K562 (cell line): ENCODE measurements at regions not wholly inside any gene's neighbourhood (a gene's known extent, or its start where the extent isn't known, plus 50 kb on each side); places are given as distances from the start of the nearest gene placed in this dataset.
"Not testable (repeated sequence)": the region's sequence is repeated elsewhere in the genome, so short reads cannot be mapped to it uniquely, and the experiment has no call there.

Experiments
- ATAC-seq: fragments of 200-7000 bp; cut with Tn5 transposase; 3 replicates; pipeline ENCODE4 v1.9.1; 2020; ENCODE audit warnings: moderate library complexity
- BruUV-seq: library from RNA; stranded (reverse); fragments of 400-500 nt; replicated peaks from 2 replicates; lab custom pipeline; 2021; lab: Mats Ljungman, UMichigan
- CTCF ChIA-PET: fragments of 300-600 bp; formaldehyde crosslinking; extraction: SDS; loops from one replicate; lab custom pipeline; 2021; ENCODE audit warnings: low intra/inter-chr PET ratio; lab: Yijun Ruan, JAX
- POLR2A ChIA-PET: fragments of 300-600, 350-650 bp; sonication (Branson Sonifier 250); formaldehyde crosslinking; extraction: SDS; loops from one replicate; lab custom pipeline; 2021; ENCODE audit warnings: antibody characterized with exemption, inconsistent platforms; lab: Yijun Ruan, JAX
- DNase-seq, 4 experiments: peaks; one replicate each; pipeline versions ENCODE4 v3.0.0 to v3.0.0-alpha.2; 2011 to 2018; ENCODE audit warnings: low spot score in 3 of 4, mixed read lengths in 3 of 4; ENCODE audit errors: extremely low read depth in 1 of 4
- FAIRE-seq: peaks from 2 replicates; lab custom pipeline; 2011; peaks lifted over from hg19 to GRCh38; lab: Jason Lieb, UNC
- H2AFZ ChIP-seq: 2 replicates; pipeline ENCODE4 v1.6.0; 2011; ENCODE audit warnings: low read depth, low read length, control low read depth, inconsistent platforms
- H3K27ac ChIP-seq: fragments of 200-600 bp; 3 replicates; pipeline ENCODE4 v1.8.0; 2011; ENCODE audit warnings: low read depth, mild to moderate bottlenecking, control low read depth, inconsistent platforms, low read length, moderate library complexity, mixed read lengths; ENCODE audit errors: extremely low read depth
- H3K27me3 ChIP-seq, 2 experiments: fragments of 300-600 bp in 1 of 2; 2 replicates in 1 of 2; 3 replicates in 1 of 2; pipeline versions ENCODE4 v1.6.0 to v1.8.0; 2011; ENCODE audit warnings: inconsistent platforms in 2 of 2, low read length in 2 of 2, mild to moderate bottlenecking in 1 of 2, mixed read lengths in 1 of 2, moderate library complexity in 1 of 2; ENCODE audit not compliant: control insufficient read depth in 2 of 2, insufficient read depth in 2 of 2
- H3K36me3 ChIP-seq: fragments of 300-600 bp; 3 replicates; pipeline ENCODE4 v1.8.0; 2011; ENCODE audit warnings: mild to moderate bottlenecking, low read length, inconsistent platforms; ENCODE audit not compliant: control insufficient read depth, insufficient read depth
- H3K4me1 ChIP-seq, 2 experiments: fragments of 200-600 bp in 1 of 2; replicated peaks in 1 of 2; 2 replicates in 1 of 2; 3 replicates in 1 of 2; pipeline versions ENCODE4 v1.5.1 to v1.8.0; 2011; ENCODE audit warnings: inconsistent platforms in 2 of 2, low read length in 2 of 2, mild to moderate bottlenecking in 1 of 2, mixed read lengths in 1 of 2, moderate library complexity in 1 of 2; ENCODE audit not compliant: control insufficient read depth in 2 of 2, insufficient read depth in 2 of 2
- H3K4me2 ChIP-seq: 2 replicates; pipeline ENCODE4 v1.6.1; 2011; ENCODE audit warnings: low read length, control low read depth, inconsistent platforms, mixed read lengths; ENCODE audit not compliant: insufficient read depth
- H3K4me3 ChIP-seq: fragments of 200-600 bp; sonication (generic), shearing (Covaris generic); 2 replicates; pipeline ENCODE4 v1.5.1; 2016; ENCODE audit warnings: control low read depth, inconsistent platforms
- H3K79me2 ChIP-seq: fragments of 200-600 bp; 3 replicates; pipeline ENCODE4 v1.8.0; 2011; ENCODE audit warnings: low read length, inconsistent platforms; ENCODE audit not compliant: control insufficient read depth, insufficient read depth
- H3K9ac ChIP-seq, 2 experiments: 2 replicates each; pipeline versions ENCODE4 v1.6.0 to v1.6.1; 2011; ENCODE audit warnings: low read depth in 2 of 2, low read length in 2 of 2, control low read depth in 1 of 2, inconsistent platforms in 1 of 2, mild to moderate bottlenecking in 1 of 2, mixed read lengths in 1 of 2; ENCODE audit not compliant: insufficient read depth in 1 of 2
- H3K9me1 ChIP-seq: one replicate; pipeline ENCODE4 v1.6.0; 2011; ENCODE audit warnings: inconsistent platforms, mild to moderate bottlenecking, low read length, moderate library complexity; ENCODE audit not compliant: control insufficient read depth, insufficient read depth
- H3K9me3 ChIP-seq: replicated peaks from 2 replicates; pipeline ENCODE4 v1.5.1; 2011; ENCODE audit warnings: low read depth, low read length, inconsistent platforms; ENCODE audit not compliant: control insufficient read depth, insufficient read depth
- H4K20me1 ChIP-seq: replicated peaks from 2 replicates; pipeline ENCODE4 v1.6.1; 2011; ENCODE audit warnings: low read length, inconsistent platforms, mixed read lengths; ENCODE audit not compliant: control insufficient read depth, insufficient read depth
- WGBS: fragments of 100-300 bp; shearing (Covaris generic); methylation state at CpG from one replicate; pipeline ENCODE4 v1.1.6; 2016; ENCODE audit warnings: low coverage, mixed read lengths; ENCODE audit not compliant: insufficient coverage; ENCODE audit errors: missing lambda C conversion rate; 5-methylcytosine and 5-hydroxymethylcytosine counted together
- in situ Hi-C: fragments of 300-500 bp; cut with MboI; formaldehyde crosslinking; loops from 4 replicates; pipeline ENCODE4 v1.15.0; 2018; ENCODE audit warnings: inconsistent platforms, mixed read lengths
- intact Hi-C: fragments of 100-400 bp; cut with micrococcal nuclease; formaldehyde crosslinking; loops from 2 replicates; pipeline ENCODE4 v1.14.2; 2022

- H3K36me3 ChIP-seq, CTCF ChIA-PET, DNase-seq, POLR2A ChIA-PET, BruUV-seq, H3K4me2 ChIP-seq, ATAC-seq, H4K20me1 ChIP-seq, H3K9ac ChIP-seq, H3K27ac ChIP-seq, H3K27me3 ChIP-seq, in situ Hi-C loops, FAIRE-seq, H3K9me1 ChIP-seq, H3K4me3 ChIP-seq, H3K9me3 ChIP-seq, intact Hi-C loops, H3K4me1 ChIP-seq, H3K79me2 ChIP-seq, H2AFZ ChIP-seq: not testable (repeated sequence)
- 1% methylated on average over 5 of the region's 5 CpGs for WGBS
Observed at GRCh38 chr2:95686056-95686825, 94.4 kb downstream of the TRIM43 start.

DNA sequence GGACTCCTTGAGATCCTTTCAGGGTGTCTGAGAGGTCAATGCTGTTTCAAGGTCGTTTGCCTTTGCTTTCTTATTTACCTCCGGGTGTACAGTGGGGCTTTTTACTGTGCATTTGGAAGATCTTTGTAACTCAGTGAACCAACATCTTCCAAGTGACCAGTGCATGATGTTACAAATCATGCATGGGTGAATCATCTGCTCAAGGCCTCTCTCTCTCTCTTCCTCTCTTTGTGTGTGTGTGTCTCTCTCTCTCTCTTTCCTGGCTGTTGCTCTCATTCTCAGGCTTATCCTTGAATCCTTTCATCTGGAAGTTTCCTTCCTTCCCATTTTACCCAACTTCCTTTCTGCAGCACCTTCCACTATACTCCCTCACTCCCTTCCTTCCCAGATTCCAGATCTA lies 96.1 kb downstream of the TRIM43 start:
- H3K4me3 ChIP-seq, H3K9me1 ChIP-seq, H4K20me1 ChIP-seq, H3K9me3 ChIP-seq, POLR2A ChIA-PET, BruUV-seq, in situ Hi-C loops, H2AFZ ChIP-seq, H3K4me2 ChIP-seq, CTCF ChIA-PET, H3K4me1 ChIP-seq, H3K36me3 ChIP-seq, H3K79me2 ChIP-seq, ATAC-seq, intact Hi-C loops, FAIRE-seq, H3K9ac ChIP-seq, H3K27ac ChIP-seq, H3K27me3 ChIP-seq, DNase-seq: not testable (repeated sequence)
- WGBS: no CpG with 5 or more reads among the region's 2 CpGs

DNA sequence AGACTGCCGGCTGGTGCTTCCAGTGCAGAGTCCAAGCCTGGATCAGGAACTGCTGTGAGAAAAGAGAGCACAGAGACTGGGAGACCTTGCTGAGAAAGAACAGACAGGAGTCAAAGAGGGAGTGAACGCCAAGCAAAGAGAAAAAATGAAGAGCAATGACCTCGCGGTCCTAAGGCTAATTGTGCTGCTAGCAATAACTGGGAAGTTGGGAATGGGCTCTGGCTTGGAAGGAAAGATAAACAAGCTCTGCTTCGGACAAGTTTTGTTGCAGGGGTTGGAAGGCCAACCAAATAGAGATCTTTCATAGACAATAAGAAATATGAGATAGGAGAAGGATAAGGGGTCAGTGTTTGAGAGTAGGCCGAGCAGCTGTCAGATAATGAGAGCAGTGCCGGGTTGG lies 99.4 kb downstream of the TRIM43 start:
- H4K20me1 ChIP-seq, H3K4me2 ChIP-seq, FAIRE-seq, DNase-seq, H3K4me1 ChIP-seq, CTCF ChIA-PET, H3K36me3 ChIP-seq, in situ Hi-C loops, BruUV-seq, H3K79me2 ChIP-seq, H3K9me1 ChIP-seq, POLR2A ChIA-PET, H2AFZ ChIP-seq, H3K27me3 ChIP-seq, H3K9ac ChIP-seq, ATAC-seq, H3K27ac ChIP-seq, H3K9me3 ChIP-seq, intact Hi-C loops, H3K4me3 ChIP-seq: not testable (repeated sequence)
- 2% methylated on average over 7 of the region's 7 CpGs for WGBS
